K562 (cell line): ENCODE measurements at regions not wholly inside any gene's neighbourhood (a gene's known extent, or its start where the extent isn't known, plus 50 kb on each side); places are given as distances from the start of the nearest gene placed in this dataset.

Experiments
- HMGN3 ChIP-seq: IDR thresholded peaks from 2 replicates; pipeline ENCODE4 v1.6.1; 2011; ENCODE audit warnings: borderline replicate concordance, low read depth, mild to moderate bottlenecking, mixed read lengths, low read length; ENCODE audit not compliant: insufficient read length; ENCODE audit errors: extremely low read depth
- NR2C1 ChIP-seq, 2 experiments: fragments of 450-650 bp; IDR thresholded peaks; 2 replicates each; pipeline ENCODE4 v1.6.1; 2017; ENCODE audit warnings: mild to moderate bottlenecking in 2 of 2, antibody characterized with exemption in 1 of 2, inconsistent platforms in 1 of 2, missing compliant biosample characterization in 1 of 2, missing genetic modification characterization in 1 of 2
- RBM15 ChIP-seq: fragments of 200-400 bp; formaldehyde crosslinking; IDR thresholded peaks from 2 replicates; pipeline ENCODE4 v1.6.1; 2018; ENCODE audit warnings: mild to moderate bottlenecking, low read length, moderate library complexity; ENCODE audit not compliant: insufficient read depth
- ZNF143 ChIP-seq: sonication (generic); formaldehyde crosslinking; IDR thresholded peaks from 2 replicates; pipeline ENCODE4 v1.9.0; 2022; ENCODE audit warnings: mild to moderate bottlenecking, missing genetic modification reagents
- ZNF384 ChIP-seq: IDR thresholded peaks from 2 replicates; pipeline ENCODE4 v1.6.1; 2012; ENCODE audit warnings: low read depth, low read length, improper control_type of control experiment
- ZNF695 ChIP-seq: fragments of 450-650 bp; formaldehyde crosslinking; IDR thresholded peaks from 2 replicates; pipeline ENCODE4 v1.4.0; 2020; ENCODE audit warnings: mild to moderate bottlenecking, moderate library complexity
- TF ChIP-seq, protein P1 (sequence below): fragments of 450-650 bp; formaldehyde crosslinking; IDR thresholded peaks from 2 replicates; pipeline ENCODE4 v1.4.0; 2020; ENCODE audit warnings: mild to moderate bottlenecking, moderate library complexity
- TF ChIP-seq, protein P2 (sequence below), 2 experiments: fragments of 450-650 bp; IDR thresholded peaks; 2 replicates each; pipeline ENCODE4 v1.6.1; 2016
- TF ChIP-seq, protein P3 (sequence below): fragments of 250-450 bp; sonication (Bioruptor Pico); IDR thresholded peaks from 2 replicates; pipeline ENCODE4 v1.4.0; 2020; ENCODE audit warnings: mild to moderate bottlenecking, moderate library complexity

DNA sequence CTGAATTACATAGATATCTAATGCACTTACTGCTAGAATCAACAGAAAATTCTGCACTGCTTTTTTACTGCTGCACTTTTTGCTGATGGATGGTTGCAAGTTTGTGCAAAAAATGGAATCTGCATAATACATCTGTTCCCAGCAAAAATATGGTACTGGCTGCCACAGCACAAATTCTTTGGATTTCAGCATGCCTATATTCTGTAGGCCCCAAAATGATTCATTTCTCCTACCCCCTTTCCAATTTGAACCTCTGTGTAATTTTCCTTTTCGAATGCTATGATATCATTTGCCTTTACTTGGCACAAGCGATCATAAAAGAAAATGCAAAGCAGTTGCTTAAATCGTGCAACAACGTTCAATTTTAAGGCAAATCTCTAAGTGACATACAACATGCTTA lies 524.2 kb upstream of the NBEA start (continued):
- TF ChIP-seq ZNF384, result no peak
- TF ChIP-seq, protein P1, sequence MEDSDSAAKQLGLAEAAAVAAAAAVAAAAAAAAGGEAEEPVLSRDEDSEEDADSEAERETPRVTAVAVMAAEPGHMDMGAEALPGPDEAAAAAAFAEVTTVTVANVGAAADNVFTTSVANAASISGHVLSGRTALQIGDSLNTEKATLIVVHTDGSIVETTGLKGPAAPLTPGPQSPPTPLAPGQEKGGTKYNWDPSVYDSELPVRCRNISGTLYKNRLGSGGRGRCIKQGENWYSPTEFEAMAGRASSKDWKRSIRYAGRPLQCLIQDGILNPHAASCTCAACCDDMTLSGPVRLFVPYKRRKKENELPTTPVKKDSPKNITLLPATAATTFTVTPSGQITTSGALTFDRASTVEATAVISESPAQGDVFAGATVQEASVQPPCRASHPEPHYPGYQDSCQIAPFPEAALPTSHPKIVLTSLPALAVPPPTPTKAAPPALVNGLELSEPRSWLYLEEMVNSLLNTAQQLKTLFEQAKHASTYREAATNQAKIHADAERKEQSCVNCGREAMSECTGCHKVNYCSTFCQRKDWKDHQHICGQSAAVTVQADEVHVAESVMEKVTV (CRISPR knock-in tag), result no peak
- TF ChIP-seq, protein P2, sequence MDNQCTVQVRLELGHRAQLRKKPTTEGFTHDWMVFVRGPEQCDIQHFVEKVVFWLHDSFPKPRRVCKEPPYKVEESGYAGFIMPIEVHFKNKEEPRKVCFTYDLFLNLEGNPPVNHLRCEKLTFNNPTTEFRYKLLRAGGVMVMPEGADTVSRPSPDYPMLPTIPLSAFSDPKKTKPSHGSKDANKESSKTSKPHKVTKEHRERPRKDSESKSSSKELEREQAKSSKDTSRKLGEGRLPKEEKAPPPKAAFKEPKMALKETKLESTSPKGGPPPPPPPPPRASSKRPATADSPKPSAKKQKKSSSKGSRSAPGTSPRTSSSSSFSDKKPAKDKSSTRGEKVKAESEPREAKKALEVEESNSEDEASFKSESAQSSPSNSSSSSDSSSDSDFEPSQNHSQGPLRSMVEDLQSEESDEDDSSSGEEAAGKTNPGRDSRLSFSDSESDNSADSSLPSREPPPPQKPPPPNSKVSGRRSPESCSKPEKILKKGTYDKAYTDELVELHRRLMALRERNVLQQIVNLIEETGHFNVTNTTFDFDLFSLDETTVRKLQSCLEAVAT (IDR thresholded peaks at IDR 0.05), result no peak
- TF ChIP-seq ZNF143, result no peak
- TF ChIP-seq NR2C1 (IDR thresholded peaks at IDR 0.05), result no peak
- no peak for TF ChIP-seq NR2C1 (tag; IDR thresholded peaks at IDR 0.05)
- TF ChIP-seq ZNF695 (CRISPR knock-in tag), result no peak
- no peak for TF ChIP-seq RBM15
- TF ChIP-seq HMGN3, result no peak
- TF ChIP-seq, protein P3, sequence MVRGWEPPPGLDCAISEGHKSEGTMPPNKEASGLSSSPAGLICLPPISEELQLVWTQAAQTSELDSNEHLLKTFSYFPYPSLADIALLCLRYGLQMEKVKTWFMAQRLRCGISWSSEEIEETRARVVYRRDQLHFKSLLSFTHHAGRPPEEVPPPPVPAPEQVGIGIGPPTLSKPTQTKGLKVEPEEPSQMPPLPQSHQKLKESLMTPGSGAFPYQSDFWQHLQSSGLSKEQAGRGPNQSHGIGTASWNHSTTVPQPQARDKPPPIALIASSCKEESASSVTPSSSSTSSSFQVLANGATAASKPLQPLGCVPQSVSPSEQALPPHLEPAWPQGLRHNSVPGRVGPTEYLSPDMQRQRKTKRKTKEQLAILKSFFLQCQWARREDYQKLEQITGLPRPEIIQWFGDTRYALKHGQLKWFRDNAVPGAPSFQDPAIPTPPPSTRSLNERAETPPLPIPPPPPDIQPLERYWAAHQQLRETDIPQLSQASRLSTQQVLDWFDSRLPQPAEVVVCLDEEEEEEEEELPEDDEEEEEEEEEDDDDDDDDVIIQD, result no peak
- TF ChIP-seq, all 486 proteins: peak for 0
